Stomach (tissue), 4 donors: ENCODE measurements at regions not wholly inside any gene's neighbourhood (a gene's known extent, or its start where the extent isn't known, plus 50 kb on each side); places are given as distances from the start of the nearest gene placed in this dataset.

Source experiments
- POLR2A ChIP-seq, 4 donors: fragments of 450-650 bp; IDR thresholded peaks; one replicate each; pipeline ENCODE4 v1.6.1; 2016; ENCODE audit warnings: antibody characterized with exemption in 4 of 4, control low read depth in 2 of 4, mild to moderate bottlenecking in 1 of 4, moderate library complexity in 1 of 4
- TF ChIP-seq, protein P1 (sequence below), 7 experiments: fragments of 450-650 bp in 4 of 7; fragments of 200-600 bp in 3 of 7; sonication (generic) in 3 of 7; IDR thresholded peaks; one replicate each; pipeline ENCODE4 v1.5.1; 2016 to 2019; ENCODE audit warnings: antibody characterized with exemption in 7 of 7, control low read depth in 2 of 7, mild to moderate bottlenecking in 1 of 7

DNA sequence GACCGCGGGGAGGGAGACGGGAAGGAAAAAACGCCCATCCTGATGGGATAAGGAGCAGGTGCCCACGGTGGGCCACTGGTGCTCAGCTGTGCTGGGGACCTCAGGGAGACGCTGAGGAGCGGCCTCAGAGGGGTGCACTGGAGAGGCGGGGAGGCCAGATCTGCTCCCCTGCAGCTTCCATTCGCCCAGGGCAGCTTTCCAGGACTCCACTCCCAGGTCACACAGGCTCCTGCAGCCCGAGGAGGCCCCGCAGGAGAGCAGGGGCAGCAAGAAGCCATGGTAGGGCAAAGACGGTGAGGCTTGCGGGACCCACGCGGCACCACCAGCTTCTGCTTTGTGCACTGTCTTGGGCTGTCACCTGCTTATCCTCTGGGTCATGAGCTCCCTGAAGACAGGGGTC lies 82.5 kb upstream of the SULF2 start:
- TF ChIP-seq, protein P1, sequence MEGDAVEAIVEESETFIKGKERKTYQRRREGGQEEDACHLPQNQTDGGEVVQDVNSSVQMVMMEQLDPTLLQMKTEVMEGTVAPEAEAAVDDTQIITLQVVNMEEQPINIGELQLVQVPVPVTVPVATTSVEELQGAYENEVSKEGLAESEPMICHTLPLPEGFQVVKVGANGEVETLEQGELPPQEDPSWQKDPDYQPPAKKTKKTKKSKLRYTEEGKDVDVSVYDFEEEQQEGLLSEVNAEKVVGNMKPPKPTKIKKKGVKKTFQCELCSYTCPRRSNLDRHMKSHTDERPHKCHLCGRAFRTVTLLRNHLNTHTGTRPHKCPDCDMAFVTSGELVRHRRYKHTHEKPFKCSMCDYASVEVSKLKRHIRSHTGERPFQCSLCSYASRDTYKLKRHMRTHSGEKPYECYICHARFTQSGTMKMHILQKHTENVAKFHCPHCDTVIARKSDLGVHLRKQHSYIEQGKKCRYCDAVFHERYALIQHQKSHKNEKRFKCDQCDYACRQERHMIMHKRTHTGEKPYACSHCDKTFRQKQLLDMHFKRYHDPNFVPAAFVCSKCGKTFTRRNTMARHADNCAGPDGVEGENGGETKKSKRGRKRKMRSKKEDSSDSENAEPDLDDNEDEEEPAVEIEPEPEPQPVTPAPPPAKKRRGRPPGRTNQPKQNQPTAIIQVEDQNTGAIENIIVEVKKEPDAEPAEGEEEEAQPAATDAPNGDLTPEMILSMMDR (IDR thresholded peaks at IDR 0.05), result no peak
- no peak for TF ChIP-seq POLR2A (IDR thresholded peaks at IDR 0.05)
